ENCODE measurements at regions not wholly inside any gene's neighbourhood (a gene's known extent, or its start where the extent isn't known, plus 50 kb on each side); places are given as distances from the start of the nearest gene placed in this dataset.
"Not testable (repeated sequence)": the region's sequence is repeated elsewhere in the genome, so short reads cannot be mapped to it uniquely, and the experiment has no call there.

DNA sequence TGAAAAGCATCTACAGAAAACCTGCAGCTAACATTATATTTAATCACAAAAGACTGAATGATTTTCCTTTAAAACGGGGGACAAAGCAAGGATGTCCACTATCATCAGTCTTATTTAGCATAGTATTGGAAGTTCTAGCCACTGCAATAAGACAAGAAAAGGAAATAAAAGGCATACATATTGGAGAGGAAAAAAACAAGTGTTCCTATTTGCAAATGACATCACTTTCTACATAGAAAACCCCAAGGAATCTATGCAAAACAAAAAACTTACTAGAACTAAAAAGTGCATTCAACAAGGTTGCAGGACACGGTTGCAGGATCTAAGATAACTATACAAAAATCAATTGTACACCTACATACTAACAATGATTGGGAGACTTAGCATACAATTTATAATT, 101.6 kb upstream of the MEF2A start:
- no peak for DNase-seq

DNA sequence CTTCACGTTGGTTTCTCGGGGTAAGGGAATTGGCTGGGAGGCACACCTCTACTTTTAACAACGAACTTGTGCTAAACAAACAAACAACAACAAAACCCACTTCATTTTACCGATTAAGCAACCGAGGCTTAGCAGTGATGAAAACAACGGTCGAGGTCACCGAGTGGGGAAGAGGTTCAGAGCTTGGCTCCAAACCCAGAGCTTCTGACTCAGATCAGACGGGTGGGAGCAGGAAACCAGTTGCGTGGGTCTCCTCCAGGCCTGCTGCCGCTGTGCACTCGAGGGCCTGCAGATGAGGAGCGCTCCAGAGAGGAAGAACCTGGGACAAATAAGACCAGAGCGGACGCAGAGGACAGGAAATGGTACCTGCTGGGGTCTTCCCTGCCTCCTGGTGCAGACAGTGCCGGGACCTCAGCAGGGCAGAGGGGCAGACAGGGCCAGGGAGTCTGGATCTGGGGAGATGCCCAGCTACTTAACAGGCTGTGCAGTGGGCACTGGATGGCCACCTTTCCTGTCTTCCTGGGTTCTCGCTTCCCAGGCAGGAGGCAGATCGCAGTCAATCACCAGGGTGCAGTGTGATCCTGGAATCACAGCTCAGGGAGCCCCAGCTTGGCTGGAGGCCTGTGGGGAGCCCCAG, 99.0 kb upstream of the MEF2A start:
- no peak for DNase-seq

DNA sequence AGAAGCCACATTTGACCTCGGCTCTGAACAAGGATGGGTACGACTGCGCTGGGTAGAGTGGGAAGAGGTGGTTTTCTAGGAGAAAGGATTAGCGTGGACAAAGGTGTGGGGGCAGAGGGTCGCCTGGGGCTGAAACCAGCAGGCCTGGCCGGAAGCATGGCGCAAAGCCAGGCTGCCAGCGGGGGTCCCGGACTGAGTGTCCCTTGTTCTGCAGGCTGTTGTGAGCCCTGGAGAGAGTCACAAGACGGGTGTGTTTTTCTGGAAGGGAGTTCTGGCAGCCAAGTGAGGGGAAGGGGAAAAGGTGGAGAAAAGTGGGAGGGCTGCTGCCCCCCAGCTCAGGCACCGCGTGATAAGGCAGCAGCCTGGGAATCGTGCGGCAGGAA, 98.5 kb upstream of the MEF2A start:
- DNase-seq: no peak

DNA sequence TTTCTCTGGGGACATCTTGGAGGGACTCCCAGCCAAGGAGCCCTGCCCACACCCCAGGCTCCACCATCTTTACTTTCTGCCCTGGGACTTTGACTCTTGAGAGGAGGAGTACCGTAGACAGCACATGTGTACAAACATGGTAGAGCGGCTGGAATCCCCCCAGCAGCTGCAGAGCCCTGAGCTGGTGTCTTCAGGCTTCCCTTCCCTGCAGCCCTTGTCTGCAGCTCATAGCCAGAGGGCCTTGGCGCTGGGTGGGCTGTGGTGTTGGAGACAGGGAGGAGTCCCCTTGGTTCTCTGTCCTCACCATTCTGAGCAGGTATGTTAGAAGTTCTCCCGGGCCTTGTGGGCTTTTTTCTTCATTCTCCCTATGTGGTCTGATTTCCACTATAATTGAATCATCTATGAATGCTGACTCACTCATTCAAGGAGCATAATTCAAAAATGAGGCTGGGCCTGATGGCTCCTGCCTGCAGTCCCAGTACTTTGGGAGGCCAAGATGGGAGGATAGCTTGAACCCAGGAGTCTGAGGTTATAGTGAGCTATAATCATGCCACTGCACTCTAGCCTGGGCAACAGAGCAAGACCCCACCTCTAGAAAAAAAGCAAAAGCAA, 97.8 kb upstream of the MEF2A start:
- no peak for DNase-seq

DNA sequence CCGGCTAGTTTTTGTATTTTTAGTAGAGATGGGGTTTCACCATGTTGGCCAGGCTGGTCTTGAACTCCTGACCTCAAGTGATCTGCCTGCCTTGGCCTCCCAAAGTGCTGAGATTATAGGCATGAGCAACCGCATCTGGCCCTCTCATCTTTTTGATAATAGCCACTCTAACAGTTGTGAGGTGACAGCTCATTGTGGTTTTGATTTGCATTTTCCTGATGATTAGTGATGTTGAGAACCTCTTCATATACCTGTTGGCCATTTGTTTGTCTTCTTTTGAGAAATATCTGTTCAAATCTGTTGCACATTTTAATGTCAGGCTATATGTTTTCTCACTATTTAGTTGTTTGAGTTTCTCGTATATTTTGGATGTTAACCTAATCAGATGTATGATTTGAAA, 95.6 kb upstream of the MEF2A start:
- DNase-seq: not testable (repeated sequence)

DNA sequence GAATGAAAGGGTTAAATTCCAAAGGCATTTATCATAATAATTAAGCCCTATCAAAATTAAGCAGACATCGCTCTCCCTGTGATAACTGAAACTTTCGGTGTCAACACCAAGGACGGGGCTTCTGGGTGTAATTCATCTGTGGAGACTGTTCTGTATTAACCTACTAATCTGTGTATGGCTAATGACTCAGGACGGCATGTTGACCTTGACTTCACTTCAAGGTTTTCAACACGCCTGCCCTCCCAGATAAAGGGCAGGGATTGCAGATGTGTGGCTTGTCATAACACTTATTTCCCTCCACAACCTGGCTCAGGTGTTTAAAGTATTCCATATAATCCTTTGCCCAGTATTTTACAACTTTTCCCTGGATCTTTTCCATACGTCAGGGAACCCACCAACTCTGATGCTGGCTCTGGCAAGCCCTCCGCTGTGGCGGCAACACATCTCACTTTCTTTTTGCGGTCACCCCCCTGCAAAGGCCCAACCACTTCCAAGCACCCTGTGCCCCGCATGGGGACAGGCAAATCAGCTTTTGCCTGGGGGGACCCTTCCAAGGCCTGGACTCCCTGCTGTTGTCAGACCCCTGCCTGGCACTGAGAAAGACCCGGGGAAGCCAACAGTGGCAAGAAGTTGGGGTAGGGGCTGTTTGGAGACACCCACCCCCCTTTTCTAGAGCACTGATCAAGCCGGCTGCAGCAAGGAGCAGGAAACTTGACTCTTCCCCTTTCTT, 93.2 kb upstream of the MEF2A start:
- no peak for DNase-seq

DNA sequence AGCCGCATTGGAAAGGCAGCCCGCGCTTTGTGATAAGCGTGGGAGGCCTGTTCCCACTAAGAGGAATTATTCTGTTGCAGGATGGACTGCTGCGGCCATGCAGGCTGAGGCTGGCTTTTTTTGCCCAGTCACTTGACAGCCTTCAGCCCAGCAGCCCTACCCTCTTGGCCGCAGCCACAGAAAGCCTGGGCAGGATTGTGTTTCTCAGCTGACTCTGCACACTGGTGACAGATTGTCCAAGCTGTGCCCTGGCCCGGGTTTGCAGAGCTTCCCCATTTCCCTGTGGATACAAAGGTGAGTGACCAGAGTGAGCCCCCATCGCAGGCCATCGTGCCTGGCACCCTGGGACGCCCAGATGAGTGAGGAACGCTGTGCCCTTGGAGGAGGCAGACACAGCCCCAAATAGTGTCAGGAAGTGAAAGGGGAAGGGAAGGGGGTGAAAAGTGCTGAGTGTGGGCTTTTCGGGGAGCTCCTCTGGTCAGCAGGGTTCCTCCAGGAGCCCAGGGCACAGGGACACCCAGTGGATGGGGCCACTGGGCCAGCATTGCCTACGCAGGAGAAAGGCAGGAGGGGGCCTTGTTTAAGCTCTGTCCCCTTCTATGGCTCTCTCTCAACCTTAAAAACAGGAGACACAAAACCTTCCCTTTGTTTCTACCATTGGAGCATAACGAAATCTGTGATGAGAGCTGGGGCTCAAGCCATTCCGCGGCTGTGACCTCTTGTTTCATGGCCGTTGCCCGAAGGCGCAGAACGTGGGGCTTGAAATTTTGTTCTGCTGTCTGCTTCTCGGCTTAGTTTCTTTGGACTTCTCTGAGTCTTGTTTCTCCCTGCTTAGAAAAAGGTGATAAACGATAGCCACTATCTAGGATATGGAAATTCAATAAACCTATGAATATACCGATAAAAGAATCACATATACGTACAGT, 91.5 kb upstream of the MEF2A start:
- DNase-seq: no peak

DNA sequence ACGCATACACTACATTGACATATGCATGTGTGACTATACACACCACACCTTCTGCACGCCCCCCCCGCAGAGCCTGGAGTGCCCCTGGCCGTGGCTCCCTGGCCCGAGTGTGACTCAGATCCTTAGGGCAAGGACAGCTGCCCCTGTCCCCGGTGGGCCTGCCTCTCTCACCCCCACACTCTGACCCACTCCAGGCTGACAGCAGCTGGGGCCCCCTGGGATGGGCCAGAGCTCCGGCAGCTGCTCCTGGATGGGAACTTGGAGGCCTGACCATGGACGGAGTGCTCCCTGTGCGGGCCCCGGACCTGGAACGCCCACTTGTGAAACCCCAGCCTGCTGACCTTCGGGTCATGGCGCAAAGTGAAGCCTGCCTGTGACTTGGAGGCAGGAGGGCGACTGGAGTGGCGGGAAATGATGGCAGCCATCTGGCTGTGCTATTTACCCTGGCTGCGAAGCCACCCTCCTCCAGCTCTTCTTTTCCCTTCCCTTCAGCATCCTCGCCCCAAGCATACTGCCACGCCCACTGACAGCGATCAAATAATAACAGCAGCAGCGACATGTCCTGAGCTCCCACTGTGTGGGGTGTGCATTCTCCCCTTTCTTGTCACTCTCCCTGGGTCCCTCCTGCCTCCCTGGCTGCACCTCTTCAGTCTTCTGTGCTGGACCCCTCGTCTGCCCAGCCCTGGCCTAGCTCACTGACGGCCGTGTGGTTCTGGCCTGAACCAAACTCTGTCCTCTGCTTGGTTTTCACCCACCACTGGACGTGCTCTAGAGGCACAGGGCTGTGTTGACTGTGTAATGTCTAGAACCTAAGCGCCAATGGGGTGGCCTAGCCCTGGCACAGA, 90.7 kb upstream of the MEF2A start:
- DNase-seq: no peak

DNA sequence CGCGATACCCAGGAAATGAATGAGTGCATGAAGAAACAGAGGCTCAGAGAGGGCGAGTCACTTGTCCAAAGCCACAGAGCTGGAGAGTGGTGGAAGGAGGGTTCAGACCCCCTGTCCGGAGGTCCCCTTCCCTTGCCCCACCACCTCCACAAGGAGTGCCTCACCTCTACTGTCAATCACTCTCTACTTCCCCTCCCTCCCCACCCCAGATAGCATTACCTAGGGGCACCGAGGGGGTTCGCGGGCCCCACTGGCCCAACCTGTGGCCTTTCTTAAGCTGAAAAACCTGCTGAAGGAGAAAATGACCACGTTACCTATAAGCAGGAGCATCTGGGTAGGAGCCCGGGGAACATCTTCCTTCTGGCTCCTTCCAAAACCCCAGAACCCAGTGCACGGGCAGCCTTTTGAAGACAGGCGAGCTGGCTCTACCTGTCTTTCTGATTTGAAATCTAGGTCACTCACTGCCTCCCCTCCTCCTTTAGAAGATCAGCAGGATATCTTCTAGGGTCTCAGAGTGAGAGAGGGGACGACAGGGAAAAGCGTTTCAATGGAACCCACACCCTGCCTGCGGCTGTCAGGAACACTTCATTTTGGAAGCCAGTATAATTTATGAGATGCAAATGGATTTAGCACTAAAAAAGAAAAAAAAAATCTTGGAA, 89.9 kb upstream of the MEF2A start:
- no peak for DNase-seq

DNA sequence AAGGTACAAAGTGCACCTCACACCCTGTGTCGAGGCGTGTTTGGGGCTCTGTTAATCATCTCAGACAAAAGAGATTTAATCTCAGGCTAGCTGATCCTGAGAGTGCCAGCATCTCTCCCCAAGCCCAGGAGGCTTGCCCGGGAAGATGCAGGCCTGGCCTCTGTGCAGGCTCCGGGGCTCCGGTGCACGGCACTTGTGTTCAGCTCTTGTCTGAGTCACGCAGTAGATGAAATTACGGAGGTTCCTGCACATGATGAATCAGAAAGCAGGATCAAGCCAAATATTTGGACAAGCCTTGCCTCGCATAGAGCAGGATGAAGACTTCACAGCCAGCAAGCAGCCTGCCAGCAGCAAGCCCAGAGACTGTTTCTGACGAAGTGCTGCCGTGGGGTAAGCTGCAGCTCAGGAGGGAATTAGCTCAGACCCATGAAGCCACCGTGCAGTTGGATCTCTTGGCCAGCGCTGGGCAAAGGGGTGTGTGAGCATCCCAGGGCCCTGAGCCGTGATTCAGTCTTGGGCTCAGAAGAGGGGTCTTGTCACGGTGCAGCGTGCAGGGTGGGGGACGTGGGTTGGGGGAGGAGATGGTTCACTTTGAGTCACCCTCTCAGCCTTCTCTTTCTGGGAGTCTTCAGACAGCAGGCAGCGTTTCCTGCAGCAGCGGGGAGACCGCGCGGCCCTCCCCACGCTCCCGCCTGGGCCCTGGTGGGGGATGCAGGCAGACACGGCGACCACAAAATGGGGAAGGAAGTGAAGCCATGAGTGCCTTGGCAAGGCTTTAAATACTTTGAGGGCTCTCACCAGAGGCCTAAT, 89.2 kb upstream of the MEF2A start:
- peak; percentile 81 for DNase-seq

DNA sequence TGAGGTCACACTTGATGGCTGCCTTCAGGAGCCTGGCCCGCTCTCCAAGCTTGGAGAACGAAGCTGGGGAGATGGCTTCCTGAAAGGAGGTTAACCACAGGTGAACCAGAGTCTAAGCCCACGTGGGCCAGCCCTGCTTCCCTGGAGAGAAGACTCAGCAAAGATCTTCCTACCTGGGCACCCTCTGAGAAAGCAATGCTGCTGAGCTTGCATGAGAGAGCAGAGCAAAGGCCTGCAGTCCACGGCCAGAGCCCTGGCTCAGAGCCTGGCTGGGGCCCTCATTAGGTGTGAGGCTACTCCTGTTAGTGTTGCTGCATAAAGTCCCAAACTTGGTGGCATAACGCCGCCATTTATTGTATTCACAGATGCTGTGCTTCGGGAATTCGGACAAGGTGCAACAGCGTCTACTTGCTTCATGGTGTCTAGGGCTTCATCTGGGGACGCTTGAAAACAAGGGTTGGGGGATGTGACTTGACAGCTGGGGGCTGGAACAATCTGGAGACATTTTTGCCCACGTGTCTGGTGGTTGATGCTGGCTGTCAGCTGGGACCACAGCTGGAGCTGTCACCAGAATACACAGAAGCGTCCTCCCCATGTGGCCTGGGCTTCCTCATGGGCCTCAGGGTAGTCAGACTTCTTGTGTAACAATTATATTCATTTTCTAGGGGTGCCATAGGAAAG, 87.9 kb upstream of the MEF2A start:
- DNase-seq: no peak

DNA sequence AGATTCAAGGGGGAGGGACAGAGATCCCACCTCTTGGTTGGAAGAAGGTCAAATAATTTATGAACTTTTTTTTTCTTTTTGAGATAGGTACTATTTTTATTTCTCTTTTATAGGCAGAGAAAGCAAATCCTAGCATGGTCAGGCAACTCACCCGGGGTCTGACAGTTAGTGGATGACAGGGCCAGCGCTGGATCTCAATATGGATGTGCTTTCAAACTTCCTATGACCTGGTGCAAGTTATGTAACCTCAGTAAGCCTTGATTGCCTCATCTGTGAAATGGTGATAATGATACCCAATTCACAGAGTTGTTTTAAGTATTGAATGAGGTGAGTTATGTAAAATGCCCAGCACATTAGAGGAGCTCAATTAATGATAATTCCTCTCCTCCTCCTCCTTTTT, 86.8 kb upstream of the MEF2A start:
- DNase-seq: no peak

DNA sequence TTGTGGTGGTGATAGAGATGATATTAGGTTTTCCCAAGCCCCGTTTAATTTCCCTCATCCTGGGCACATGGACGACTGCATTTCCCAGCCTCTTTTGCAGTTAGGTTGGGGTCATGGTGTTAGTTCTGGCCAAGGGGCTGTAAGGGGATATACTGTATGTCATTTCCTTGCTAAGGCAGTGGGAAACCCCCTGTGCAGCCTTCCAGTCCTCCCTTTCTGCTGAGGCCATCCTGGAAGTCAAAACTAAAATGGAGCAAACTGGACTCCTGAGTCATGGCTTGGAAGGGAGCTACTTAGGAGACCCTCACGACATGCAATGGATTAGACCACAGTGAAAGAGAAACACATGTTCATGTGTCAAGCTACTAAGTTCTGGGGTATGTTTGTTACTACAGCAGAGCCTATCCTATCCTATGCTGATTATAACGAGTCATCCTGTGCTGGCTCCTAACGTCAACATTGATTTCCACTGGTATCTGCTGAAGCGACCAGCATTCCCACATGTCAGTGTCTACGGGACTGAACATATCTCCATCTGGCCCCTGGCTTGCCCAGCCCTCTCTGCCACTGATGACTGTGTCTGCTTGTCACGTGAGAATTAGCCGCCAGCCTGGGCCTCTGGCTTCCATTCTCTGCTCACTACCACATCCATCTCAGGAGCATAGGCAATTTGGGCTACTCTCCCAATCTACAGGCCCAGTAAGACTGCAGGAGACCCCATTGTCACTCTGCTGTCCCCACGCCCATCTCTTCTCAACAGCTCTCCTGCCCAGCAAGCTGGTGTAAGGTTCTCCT, 85.6 kb upstream of the MEF2A start:
- DNase-seq: no peak

DNA sequence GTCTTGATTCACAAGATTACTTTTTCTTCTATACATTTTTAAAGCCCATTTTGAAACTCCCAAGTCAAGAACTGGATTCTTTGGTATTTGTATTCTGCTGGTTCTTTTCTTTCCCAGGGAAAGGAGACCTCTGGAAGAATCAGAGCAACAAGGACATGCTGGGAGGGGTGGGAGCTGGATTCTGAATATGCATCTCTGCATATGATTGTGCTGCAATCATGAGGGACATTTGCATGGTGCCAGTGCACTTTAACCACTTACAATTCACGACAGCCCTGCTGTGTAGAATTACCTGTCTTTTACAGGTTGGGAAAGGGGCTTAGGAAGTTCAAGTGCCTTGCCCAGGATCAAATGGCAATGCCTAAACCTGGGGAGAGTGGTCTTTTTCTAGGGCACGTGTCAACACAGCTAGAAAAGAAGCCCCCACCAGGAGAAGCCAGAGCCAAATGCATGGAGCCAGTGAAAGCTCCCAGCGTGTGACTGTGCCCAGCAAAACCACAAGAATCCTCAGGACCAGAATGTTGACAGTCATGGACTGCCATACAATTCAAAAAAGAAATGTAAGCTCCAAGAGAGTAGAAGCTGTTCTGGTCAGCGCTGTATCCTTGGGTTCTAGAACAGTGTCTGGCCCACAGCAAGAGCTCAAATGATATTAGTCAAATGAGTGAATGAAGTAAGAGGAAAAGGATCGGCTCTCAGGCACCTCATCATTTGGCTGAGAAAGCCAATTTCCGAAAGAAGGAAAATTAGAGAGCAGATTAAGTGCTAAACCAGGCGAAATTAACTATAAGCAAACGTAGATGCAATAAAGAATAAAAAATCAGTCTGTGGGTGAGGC, 84.5 kb upstream of the MEF2A start:
- DNase-seq: no peak

DNA sequence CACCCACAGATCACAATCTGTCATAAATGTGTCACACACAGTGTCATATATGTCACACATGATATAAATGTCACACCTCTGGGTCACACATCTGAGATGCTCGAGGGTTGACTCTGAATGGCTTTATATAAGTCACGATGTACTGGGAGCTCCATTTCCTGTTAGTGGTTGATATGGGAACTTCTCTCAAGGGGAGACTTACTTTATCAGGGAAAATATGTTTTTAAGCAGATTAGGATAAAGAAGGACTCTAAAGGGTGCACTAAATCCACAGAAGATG, 83.9 kb upstream of the MEF2A start:
- no peak for DNase-seq

DNA sequence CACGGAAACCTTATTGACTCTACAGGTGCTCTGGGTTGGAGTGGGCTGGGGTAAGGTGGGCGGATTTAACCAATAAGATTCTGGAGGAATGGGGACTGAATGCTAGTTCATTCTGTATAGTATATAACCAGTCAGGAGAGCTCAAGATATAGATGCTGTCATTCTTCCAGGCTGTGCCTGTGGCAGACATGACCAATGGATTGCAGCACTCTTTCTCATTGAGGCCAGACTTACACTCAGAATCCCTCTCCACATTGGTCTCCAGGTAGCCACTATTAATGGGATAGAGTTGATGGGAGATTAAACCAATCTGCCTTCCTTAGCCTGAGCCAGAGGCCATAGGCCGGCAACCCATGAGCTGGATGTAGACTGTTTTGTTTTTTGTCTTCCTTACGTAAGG, 82.8 kb upstream of the MEF2A start:
- DNase-seq: no peak

DNA sequence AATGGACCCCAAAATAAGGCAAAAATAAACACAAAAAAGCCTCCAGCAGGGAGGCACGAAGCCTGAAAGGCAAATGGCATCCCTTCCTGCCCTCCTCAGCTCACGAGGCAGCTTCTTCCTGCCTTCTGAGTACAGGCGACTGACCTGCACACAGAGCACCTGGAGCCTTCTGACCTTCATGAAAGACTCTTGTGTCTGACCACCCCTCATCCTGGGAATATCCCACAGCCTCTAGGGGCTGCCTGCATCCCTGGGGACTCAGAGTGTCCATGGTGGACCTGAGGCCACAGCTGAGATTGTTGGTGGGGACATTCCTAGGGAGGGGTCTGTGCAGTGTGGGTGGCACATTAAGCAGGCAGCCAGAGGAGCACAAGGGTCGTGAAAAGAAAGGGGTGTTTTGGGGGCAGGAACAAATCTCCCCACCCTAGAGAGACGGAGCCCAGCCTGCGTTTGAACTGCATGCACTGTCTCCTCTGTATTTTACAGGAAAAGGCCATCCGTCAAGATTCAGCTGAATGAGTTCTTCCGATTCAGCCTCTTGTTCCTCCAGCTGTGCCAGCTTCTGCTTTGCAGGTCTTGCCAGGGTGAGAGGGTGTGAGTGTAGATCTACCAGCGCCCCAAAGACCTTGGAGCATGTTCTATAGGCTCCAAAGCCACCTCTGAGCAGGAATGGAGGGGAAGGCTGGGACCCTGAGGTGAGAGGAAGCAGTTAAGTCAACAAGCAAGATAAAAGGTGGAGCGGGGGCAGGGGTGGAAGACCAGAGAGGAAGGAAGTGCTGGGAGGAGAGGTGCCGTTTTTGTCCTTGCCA, 80.4 kb upstream of the MEF2A start:
- no peak for DNase-seq

DNA sequence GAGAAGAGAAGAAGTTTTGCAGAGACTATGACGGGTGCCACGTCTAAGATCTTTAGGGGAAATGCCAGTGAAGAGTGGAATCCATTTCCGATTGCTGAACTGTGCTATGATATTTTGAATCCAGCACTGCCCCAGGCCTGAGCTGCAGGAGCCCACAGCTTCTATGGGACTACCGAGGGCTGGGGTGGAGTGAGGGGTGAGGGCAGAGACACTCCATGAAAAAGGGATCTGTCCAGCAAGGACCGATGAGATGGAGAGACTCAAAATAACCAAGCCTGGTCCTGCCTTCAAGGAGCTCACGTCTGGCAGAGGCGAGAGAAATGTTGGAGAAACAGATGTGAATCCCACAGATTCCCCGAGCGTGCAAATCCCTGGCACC, 79.8 kb upstream of the MEF2A start:
- no peak for DNase-seq
